ENCODE measurements at regions not wholly inside any gene's neighbourhood (a gene's known extent, or its start where the extent isn't known, plus 50 kb on each side); places are given as distances from the start of the nearest gene placed in this dataset.

- no peak overlapping the region for H3K4me2 ChIP-seq (ENCODE audit: low read length)
- H3K27me3 ChIP-seq (ENCODE audit: control insufficient read depth, low read length) = no peaks in the 10 kb centered on the region
- no peaks in the 10 kb centered on the region for H3K9me2 ChIP-seq (replicated peaks; ENCODE audit: control insufficient read depth, low read length)
- H3F3A ChIP-seq (ENCODE audit: control insufficient read depth, insufficient read depth) = no peaks in the 10 kb centered on the region
- peaks cover 26% of the 10 kb centered on the region for H3K36me3 ChIP-seq (ENCODE audit: control insufficient read depth, low read length)
- peaks cover 16% of the 10 kb centered on the region for H3K79me2 ChIP-seq (ENCODE audit: control insufficient read depth, low read length)
- H4K20me1 ChIP-seq (ENCODE audit: control insufficient read depth, insufficient read depth, low read depth, low read length) = no peaks in the 10 kb centered on the region
- H3K4me1 ChIP-seq (ENCODE audit: control insufficient read depth, low read length) = no peaks in the 10 kb centered on the region
- H3K4me3 ChIP-seq (ENCODE audit: low read length) = no peak overlapping the region
- H3K27ac ChIP-seq (ENCODE audit: low read depth, low read length) = no peak overlapping the region
- TF ChIP-seq EZH2phosphoT487 (IDR thresholded peaks at IDR 0.05; ENCODE audit: borderline replicate concordance, low read length) = no peak
- no peak for TF ChIP-seq CTCF (IDR thresholded peaks at IDR 0.05; ENCODE audit: low read depth, low read length, poor library complexity, severe bottlenecking)
- H3K9me3 ChIP-seq (ENCODE audit: control insufficient read depth, insufficient read depth, low read length) = no peaks in the 10 kb centered on the region
Measured at GRCh38 chr22:25361899-25362214, 142.4 kb downstream of the CRYBB2 start.

- no peaks in the 10 kb centered on the region for H3K9me2 ChIP-seq (replicated peaks; ENCODE audit: control insufficient read depth, low read length)
- H3K36me3 ChIP-seq (ENCODE audit: control insufficient read depth, low read length) = peaks cover 21% of the 10 kb centered on the region
- no peaks in the 10 kb centered on the region for H3K4me1 ChIP-seq (ENCODE audit: control insufficient read depth, low read length)
- H4K20me1 ChIP-seq (ENCODE audit: control insufficient read depth, insufficient read depth, low read depth, low read length) = 0 out of 2 replicates have a peak, but pooled peaks cover 2% of the 10 kb centered on the region
- H3F3A ChIP-seq (ENCODE audit: control insufficient read depth, insufficient read depth) = no peaks in the 10 kb centered on the region
- H3K27me3 ChIP-seq (ENCODE audit: control insufficient read depth, low read length) = no peaks in the 10 kb centered on the region
- no peaks in the 10 kb centered on the region for H3K9me3 ChIP-seq (ENCODE audit: control insufficient read depth, insufficient read depth, low read length)
- no peak overlapping the region for H3K4me3 ChIP-seq (ENCODE audit: low read length)
- no peak overlapping the region for H3K4me2 ChIP-seq (ENCODE audit: low read length)
- TF ChIP-seq CTCF (IDR thresholded peaks at IDR 0.05; ENCODE audit: low read depth, low read length, poor library complexity, severe bottlenecking) (peak; percentile 95), EZH2phosphoT487 (IDR thresholded peaks at IDR 0.05; ENCODE audit: borderline replicate concordance, low read length) (no peak)
- H3K27ac ChIP-seq (ENCODE audit: low read depth, low read length) = no peak overlapping the region
- H3K79me2 ChIP-seq (ENCODE audit: control insufficient read depth, low read length) = peaks cover 18% of the 10 kb centered on the region
Measured at GRCh38 chr22:25362215-25362882, 142.9 kb downstream of the CRYBB2 start.

GRCh38 chr22:25362883-25363240 lies 143.4 kb downstream of the CRYBB2 start:
- Histone ChIP-seq H3K4me2 (ENCODE audit: low read length) (no peak overlapping the region), H3K27ac (ENCODE audit: low read depth, low read length) (no peak overlapping the region), H4K20me1 (ENCODE audit: control insufficient read depth, insufficient read depth, low read depth, low read length) (0 out of 2 replicates have a peak, but pooled peaks cover 4% of the 10 kb centered on the region), H3K27me3 (ENCODE audit: control insufficient read depth, low read length) (no peaks in the 10 kb centered on the region), H3K36me3 (ENCODE audit: control insufficient read depth, low read length) (peaks cover 18% of the 10 kb centered on the region), H3K79me2 (ENCODE audit: control insufficient read depth, low read length) (peaks cover 22% of the 10 kb centered on the region), H3K4me1 (ENCODE audit: control insufficient read depth, low read length) (no peaks in the 10 kb centered on the region), H3K9me3 (ENCODE audit: control insufficient read depth, insufficient read depth, low read length) (no peaks in the 10 kb centered on the region), H3K9me2 (replicated peaks; ENCODE audit: control insufficient read depth, low read length) (no peaks in the 10 kb centered on the region), H3K4me3 (ENCODE audit: low read length) (no peak overlapping the region), H3F3A (ENCODE audit: control insufficient read depth, insufficient read depth) (no peaks in the 10 kb centered on the region)
- TF ChIP-seq EZH2phosphoT487 (IDR thresholded peaks at IDR 0.05; ENCODE audit: borderline replicate concordance, low read length) (no peak), CTCF (IDR thresholded peaks at IDR 0.05; ENCODE audit: low read depth, low read length, poor library complexity, severe bottlenecking) (no peak)
